ENCODE measurements at regions not wholly inside any gene's neighbourhood (a gene's known extent, or its start where the extent isn't known, plus 50 kb on each side); places are given as distances from the start of the nearest gene placed in this dataset.

- no peak overlapping the region for H3K4me3 ChIP-seq (ENCODE audit: low read depth, low read length)
- no peak for DNase-seq (ENCODE audit: low read depth)
- TF ChIP-seq, protein P1, sequence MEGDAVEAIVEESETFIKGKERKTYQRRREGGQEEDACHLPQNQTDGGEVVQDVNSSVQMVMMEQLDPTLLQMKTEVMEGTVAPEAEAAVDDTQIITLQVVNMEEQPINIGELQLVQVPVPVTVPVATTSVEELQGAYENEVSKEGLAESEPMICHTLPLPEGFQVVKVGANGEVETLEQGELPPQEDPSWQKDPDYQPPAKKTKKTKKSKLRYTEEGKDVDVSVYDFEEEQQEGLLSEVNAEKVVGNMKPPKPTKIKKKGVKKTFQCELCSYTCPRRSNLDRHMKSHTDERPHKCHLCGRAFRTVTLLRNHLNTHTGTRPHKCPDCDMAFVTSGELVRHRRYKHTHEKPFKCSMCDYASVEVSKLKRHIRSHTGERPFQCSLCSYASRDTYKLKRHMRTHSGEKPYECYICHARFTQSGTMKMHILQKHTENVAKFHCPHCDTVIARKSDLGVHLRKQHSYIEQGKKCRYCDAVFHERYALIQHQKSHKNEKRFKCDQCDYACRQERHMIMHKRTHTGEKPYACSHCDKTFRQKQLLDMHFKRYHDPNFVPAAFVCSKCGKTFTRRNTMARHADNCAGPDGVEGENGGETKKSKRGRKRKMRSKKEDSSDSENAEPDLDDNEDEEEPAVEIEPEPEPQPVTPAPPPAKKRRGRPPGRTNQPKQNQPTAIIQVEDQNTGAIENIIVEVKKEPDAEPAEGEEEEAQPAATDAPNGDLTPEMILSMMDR (conservative IDR thresholded peaks at IDR 0.05; ENCODE audit: low read depth, low read length) = no peak
Measured at GRCh38 chr20:37598575-37599342, 71.1 kb upstream of the BLCAP start.

DNA sequence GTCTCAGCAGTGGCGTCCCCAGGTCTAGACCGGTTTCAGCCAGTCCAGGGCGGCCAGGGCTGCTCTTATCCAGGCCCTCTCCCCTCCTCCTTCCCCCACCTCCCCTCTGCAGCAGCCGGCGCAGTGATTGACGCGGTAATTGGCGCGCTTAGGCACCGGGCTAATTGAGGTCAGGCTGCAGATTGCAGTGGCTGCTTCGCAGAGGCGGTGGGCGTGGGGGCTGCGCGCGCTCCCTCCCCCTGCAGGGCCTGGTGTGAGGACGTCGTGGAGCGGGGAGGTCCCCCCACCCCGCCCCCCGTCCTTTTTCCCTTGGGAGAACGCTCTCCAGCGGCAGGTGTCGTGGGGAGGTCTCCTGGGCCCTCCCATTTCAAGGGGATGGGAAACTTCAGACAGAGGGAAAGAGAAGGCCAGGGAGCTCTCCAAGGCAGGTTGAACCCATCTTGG, 70.4 kb upstream of the BLCAP start:
- no peak for DNase-seq (ENCODE audit: low read depth)
- H3K4me3 ChIP-seq (ENCODE audit: low read depth, low read length) = no peak overlapping the region
- TF ChIP-seq, protein P1 (conservative IDR thresholded peaks at IDR 0.05; ENCODE audit: low read depth, low read length) = no peak

- no peak overlapping the region for H3K4me3 ChIP-seq (ENCODE audit: low read depth, low read length)
- TF ChIP-seq, protein P1 (conservative IDR thresholded peaks at IDR 0.05; ENCODE audit: low read depth, low read length) = no peak
- no peak for DNase-seq (ENCODE audit: low read depth)
Measured at GRCh38 chr20:37596890-37597536, 69.3 kb upstream of the BLCAP start.

- TF ChIP-seq, protein P1 (conservative IDR thresholded peaks at IDR 0.05; ENCODE audit: low read depth, low read length) = no peak
- H3K4me3 ChIP-seq (ENCODE audit: low read depth, low read length) = no peak overlapping the region
- no peak for DNase-seq (ENCODE audit: low read depth)
Measured at GRCh38 chr20:37596168-37596567, 68.5 kb upstream of the BLCAP start.

DNA sequence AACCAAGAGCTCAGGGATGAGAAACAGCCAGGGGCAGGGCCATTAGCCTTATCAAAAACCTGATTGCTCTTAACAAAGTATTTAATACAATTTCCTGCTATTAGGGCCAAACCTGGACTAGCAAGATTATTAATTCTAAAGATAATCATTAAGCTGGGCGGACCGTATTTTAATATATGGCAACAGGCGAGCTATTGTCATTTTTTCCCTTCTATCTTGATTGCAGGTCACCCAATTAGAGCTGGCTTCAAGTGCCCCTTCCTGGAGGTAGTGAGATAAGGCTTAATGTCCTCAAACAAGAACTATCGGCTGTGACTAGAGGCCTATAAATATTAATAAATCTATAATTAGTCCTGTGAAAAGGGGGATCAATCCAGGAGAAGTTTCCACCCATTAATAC, 66.0 kb upstream of the BLCAP start:
- H3K4me3 ChIP-seq (ENCODE audit: low read depth, low read length) = no peak overlapping the region
- TF ChIP-seq, protein P1 (conservative IDR thresholded peaks at IDR 0.05; ENCODE audit: low read depth, low read length) = no peak

GRCh38 chr20:37590938-37591490, 63.3 kb upstream of the BLCAP start:
- TF ChIP-seq, protein P1 (conservative IDR thresholded peaks at IDR 0.05; ENCODE audit: low read depth, low read length) = no peak
- no peak for DNase-seq (ENCODE audit: low read depth)
- H3K4me3 ChIP-seq (ENCODE audit: low read depth, low read length) = no peak overlapping the region

More for the DNA sequence above, 66.0 kb upstream of the BLCAP start:
- DNase-seq (ENCODE audit: low read depth) = no peak
